ENCODE measurements at regions not wholly inside any gene's neighbourhood (a gene's known extent, or its start where the extent isn't known, plus 50 kb on each side); places are given as distances from the start of the nearest gene placed in this dataset.

- TF ChIP-seq CTCF (conservative IDR thresholded peaks at IDR 0.05) (no peak), ZFX (IDR thresholded peaks at IDR 0.05) (no peak)
Measured at GRCh38 chr1:201606623-201607022, 67.7 kb downstream of the NAV1 start.

All from C4-2B (cell line).